NCI-H1417 treated with DMSO at 0.1 percent for 48 hours (cell line): ENCODE measurements at regions not wholly inside any gene's neighbourhood (a gene's known extent, or its start where the extent isn't known, plus 50 kb on each side); places are given as distances from the start of the nearest gene placed in this dataset.
"Not testable (repeated sequence)": the region's sequence is repeated elsewhere in the genome, so short reads cannot be mapped to it uniquely, and the experiment has no call there.

Experiments
- DNase-seq: peaks from one replicate; lab custom pipeline; 2025; lab: John Stamatoyannopoulos, UW

DNA sequence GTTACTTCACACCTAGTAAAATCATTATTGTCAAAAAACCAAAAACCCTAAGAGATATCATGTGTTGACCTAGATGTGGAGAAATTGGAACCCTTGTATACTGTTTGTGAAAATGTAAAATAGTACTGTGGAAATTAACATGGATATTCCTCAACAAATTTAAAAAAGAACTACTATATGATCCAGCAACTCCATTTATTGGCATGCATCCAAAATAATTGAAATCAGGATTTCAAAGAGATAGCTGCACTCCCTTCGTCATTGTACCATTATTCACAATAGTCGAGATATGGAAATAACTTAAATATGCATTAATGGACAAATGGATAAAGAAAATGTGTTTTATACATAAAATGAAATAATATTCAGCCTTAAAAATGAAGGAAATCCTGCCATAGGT lies 105.3 kb upstream of the ZC3H15 start:
- no peak for DNase-seq

DNA sequence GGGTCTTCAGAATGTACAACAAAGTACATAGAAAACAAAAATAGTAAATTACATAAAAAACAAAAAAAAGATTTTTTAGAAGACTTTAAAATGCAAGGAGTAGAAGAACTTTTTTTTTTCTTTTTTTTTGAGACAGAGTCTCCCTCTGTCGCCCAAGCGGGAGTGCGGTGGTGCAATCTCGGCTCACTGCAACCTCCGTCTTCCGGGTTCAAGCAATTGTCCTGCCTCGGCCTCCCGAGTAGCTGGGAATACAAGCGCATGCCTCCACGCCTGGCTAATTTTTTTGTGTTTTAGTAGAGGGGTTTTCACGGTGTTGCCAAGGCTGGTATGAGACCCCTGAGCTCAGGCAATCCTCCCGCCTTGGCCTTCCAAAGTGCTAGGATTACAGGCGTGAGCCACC lies 104.5 kb upstream of the ZC3H15 start:
- no peak for DNase-seq

DNA sequence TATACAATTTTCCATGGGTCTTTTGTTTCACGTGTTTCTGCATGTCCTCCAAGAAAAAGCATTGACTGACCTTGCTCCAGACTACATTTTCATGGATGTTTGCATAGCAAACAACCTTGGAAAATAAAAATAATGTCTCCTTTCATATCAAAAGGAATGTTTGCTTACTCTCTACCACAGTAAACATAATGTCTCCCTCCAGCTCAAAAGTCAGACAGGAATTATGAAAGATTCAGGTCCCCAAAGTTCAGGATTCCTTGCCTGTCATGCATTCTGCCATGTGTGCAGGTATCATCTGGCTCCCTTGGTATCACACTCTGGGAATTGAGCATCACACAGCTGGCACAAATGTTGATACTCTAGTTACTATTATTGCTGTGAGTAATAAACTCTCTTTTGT lies 103.1 kb upstream of the ZC3H15 start:
- DNase-seq, result no peak

DNA sequence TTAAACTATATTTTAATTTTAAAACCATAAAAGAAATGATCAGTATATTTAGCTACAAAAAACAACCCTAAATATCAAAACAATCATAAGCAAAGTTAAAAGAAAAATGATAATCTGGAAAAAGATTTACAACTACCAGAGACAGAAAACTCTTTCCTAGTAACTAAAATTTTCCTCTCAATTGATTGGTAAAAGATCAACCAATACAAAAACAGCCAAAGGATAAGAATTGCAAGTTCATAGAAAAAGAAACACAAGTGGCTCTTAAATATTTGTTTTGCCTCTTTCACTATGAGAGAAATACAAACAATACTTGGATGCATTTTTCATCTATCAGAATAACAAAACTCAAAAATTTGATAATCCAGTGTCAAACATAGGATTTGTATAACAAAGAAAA lies 101.8 kb upstream of the ZC3H15 start:
- no peak for DNase-seq

DNA sequence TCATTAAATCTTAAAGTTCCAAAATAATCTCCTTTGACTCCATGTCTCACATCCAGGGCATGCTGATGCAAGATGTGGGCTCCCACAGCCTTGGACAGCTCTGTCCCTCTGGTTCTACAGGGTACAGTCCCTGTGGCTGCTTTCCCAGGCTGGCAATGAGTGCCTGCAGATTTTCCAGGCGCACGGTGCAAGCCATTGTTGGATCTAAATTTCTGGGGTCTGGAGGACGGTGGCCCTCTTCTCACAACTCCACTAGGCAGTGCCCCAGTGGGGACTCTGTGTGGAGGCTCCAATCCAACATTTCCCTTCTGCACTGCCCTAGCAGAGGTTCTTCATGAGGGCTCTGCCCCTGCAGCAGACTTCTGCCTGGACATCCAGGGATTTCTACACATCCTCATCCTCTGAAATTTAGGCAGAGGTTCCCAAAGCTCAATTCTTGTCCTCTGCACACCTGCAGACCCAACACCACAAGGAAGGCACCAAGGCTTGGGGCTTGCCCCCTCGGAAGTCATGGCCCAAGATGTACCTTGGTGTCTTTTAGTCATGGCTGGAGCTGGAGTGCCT lies 100.3 kb upstream of the ZC3H15 start:
- not testable (repeated sequence) for DNase-seq

DNA sequence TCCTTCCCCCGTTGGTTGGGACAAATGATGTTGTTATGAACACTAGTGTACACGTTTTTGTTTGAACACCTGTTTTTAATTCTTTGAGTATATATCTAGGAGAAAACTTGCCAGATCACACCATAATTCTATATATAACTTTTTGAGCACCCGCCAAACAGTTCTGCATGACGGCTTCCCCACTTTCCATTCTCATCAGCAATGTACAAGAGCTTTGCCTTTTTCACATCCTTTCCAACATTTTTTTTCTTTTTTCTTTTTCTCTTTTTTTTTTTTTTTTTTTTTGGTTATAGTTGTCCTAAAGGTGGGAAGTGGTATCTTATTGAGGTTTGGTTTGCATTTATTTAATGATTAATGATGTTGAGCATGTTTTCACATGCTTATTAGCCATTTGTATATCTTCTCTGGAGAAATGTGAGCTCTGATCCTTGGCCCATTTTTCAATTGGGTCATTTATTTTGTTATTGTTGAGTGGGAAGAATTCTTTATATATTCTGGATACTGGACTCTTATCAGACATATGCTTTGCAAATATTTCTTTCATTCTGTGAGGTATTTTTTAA lies 86.9 kb upstream of the ZC3H15 start:
- DNase-seq, result no peak

DNA sequence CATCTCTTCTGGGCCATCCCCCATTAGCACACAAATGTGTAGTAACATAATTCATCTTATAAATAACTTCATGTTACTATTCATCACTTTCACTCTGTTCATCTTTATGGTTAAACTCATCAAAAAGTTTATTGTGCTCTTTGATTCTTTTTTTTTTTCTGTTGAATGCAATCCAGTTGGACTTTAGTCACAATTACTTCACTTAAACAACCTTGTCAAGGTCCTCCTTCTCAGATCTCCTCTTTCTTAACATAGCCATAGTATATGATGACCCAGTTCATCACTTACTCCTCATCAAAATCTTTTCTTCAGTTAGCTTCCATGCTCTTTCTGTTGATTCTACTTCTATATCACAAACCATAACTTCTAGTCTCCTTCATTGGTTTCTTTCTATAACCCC lies 80.2 kb upstream of the ZC3H15 start:
- no peak for DNase-seq

DNA sequence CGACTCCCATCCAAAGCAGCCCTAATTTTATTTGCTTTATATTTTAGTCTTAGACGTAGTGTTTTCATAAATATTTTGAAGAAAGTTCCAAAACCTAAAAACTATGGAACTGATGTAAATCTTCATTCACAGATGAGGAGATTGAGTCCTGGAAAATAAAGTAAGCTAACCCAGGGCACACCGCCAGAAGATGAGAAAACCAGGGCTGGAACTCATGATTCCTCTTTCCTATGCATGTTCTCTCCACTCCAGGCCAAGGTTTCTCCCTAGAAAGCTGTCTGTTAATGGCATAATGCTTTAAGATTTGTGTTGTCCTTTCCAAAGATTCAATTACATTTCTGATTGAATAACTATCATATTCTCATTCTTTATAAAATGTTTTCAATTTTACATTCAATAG lies 78.4 kb upstream of the ZC3H15 start:
- DNase-seq, result no peak

DNA sequence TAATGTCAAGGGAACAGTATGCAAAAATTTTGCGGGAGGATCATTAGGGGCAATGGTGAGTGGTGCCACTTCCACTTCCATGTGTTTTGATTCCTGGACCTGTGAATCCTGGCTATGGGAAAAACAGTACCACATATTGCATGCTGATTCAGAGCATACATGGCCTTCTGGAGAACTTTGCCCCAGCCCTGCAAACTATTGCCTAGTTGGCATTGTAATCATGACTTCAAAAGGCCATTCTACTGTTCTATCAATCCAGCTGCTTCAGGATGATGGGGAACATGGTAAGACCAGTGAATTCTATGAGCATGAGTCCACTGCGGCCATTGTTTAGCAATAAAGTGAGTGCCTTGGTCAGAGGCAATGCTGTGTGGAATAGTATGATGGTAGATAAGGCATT lies 75.3 kb upstream of the ZC3H15 start:
- DNase-seq, result no peak

DNA sequence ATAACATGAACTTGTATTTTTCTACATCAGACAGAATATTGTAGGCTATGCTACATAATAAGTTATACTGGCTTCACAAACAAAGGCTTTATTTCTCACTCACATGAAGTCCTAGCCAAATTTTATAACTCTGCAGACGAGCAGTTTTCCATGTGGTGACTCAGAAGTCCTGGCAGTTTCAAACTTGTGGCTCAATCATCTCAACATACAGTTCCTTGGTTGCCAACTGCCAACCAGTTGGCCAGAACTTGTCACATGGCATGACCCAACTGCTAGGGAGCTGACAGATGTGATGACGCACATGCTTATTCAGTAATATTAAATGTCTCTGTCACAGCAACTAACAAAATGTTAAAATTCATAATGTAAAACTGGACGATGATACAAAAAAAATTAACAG lies 63.8 kb upstream of the ZC3H15 start:
- DNase-seq, result no peak

DNA sequence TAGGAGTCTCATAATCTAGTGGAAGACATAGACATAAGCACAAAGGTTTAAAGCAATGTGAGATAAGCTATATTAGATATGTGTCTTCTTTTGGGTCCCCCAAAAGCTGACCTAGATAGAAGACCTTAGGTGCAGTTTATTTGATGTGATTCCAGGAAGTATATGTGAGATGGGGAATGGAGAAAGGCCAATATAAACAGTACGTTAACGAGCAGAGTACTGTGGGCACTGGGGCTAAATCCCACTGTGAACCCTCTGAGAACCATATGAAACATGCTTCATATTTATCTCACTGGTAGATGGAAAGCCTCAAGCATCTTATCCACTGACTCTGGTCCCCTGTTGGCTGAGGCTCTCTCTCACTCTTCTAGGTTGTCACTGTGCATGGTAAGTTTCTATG lies 62.6 kb upstream of the ZC3H15 start:
- no peak for DNase-seq

DNA sequence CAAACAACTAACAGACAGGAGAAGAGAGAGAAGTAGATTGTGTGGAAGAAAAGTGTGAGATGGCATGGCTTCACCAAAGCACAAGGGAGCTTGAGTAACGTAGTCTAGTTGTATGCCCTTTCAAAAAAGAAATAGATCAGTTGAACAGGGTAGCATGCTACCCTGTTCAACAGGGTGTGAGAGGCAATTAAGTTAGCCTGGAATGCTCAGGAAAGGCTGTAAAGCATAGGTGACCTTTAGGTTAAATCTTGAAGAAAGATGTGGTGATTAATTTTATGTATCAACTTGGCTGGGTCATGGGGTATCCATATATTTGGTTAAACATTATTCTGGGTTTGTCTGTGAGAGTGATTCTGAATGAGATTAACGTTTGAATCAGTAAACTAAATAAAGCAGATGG lies 61.8 kb upstream of the ZC3H15 start:
- DNase-seq, result no peak

DNA sequence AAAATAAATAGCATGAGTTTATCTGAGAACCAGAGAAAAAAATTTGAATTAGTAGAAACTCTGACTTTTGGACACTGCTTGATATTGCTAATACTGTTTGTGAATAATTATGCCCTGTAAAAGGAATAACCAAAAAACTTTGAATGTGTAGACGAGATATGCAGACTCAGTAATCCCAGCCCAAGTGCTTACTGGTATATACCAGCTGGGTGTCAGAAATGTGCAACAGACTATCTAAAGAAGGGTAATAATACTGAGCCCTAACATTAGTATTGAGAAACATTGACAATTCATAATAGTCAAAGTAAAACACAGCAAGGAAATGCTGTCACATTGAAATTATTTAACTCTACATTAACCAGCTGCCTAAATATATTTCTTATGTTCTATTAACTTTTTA lies 60.5 kb upstream of the ZC3H15 start:
- DNase-seq, result no peak

DNA sequence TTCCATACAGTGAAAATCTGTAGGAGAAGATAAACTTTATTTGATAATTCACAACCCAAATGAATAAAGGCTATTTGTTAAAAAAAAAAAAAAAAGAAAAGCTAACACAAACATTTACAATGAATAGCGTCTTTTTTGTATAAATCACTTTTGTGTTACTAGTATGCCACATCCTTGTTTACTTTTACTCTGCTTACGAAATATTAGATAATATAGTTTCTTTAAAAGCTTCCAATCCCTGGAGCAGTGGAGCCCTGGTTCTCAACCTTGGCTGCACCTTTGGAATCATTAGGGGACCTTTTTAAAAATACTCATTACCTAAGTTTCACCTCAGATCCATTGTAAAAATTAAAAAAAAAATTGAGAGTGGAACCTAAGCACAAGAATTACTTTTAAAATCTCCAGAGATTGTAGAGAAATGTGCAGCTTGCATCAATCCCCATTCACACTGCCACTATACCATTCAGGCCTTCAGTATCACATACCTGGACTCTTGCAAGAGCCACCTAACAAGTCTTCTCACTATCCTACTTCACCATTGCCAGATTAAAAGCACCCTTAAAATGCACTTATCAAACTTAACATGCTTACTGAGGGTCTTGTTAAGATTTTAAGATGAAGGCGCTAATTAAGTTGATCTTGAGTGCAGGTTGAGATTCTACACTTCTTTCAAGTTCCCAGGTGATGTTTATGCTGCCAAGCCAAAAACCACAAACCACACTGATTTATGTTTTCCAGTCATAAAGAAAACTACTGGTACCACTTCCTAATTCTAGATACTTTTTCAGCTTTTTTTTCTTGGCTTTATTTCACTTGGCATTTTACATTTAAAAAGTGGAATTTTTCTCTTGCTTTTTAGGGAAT lies 59.7 kb upstream of the ZC3H15 start:
- no peak for DNase-seq

DNA sequence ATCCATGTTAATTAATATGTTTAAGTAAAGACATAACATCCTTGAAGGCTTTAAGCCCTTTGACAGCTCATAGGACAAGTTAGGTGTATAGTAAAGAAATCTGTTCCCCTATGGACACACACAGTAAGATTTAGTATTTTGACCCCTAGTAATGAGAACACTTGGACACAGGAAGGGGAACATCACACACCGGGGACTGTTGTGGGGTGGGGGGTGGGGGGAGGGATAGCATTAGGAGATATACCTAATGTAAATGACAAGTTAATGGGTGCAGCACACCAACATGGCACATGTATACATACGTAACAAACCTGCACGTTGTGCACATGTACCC lies 59.1 kb upstream of the ZC3H15 start:
- DNase-seq, result not testable (repeated sequence)

DNA sequence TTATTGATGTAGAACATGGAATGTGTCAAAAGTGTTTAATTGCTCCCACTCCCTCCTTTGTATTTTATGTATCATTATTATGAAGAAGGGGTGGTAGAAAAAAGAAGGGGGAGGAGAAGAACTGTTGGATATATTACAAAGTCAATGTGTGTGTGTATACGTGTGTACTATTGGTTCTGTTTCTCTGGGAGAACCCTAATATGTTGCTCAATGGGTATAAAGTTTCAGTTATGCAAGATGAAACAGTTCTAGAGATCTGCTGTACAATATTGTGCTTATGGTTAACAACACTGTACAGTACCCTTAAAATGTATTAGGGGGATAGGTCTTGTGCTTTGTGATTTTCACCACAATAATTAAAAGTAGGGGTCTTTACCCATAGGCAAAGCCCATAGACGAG lies 58.1 kb upstream of the ZC3H15 start:
- no peak for DNase-seq

DNA sequence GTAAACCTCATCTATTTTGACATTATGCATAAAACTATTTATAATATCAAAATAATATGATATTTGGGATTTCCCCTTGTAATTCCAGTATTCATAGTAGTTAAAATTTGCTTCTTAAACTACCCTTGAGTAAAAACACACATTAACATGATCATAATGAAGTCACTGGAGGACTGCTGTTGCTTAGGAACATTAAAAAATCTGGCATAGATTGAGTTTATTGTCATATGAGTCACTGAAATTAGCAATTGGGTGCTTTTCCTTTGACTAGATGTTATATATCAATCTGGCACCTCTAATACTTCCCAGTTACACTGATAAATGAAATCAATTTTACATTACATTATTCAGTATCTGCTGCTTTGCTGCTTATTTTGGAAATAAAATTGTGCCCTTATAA lies 57.0 kb upstream of the ZC3H15 start:
- DNase-seq, result no peak

DNA sequence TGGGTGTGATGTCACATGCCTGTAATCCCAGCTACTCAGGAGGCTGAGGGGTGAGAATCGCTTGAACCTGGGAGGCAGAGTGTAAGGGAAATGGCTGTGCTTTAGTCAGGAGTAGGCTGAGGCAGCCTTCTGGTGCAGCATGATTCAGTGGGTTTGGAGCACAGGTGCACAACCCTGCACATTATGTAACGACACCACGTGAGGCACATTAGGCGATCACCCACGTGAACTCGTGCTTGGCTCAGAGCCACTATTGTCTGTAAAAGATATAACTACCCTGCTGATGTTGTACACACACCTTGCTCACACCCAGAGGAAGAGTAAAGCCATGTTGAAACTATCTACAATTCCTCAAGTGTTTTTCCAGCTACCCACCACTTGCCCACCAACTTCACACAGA lies 54.8 kb upstream of the ZC3H15 start:
- no peak for DNase-seq

DNA sequence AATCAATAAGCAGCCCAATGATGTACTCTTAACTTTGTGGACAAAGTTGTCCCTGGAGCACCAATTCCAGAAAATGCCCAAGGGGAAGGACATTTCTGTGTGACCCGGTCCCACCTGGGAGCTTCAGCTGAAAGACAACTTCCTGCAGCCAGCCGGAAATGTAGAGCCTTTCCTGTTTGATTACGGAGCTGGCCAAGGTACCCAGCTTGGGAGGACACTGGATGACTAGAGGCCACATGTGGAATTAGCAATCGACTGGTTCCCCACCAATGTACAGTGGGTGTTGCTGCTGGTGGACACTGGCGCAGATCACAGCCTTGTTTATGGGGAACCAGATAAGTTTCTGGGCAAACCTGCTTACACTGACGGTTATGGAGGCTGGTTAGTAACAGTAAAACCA lies 53.0 kb upstream of the ZC3H15 start:
- no peak for DNase-seq

DNA sequence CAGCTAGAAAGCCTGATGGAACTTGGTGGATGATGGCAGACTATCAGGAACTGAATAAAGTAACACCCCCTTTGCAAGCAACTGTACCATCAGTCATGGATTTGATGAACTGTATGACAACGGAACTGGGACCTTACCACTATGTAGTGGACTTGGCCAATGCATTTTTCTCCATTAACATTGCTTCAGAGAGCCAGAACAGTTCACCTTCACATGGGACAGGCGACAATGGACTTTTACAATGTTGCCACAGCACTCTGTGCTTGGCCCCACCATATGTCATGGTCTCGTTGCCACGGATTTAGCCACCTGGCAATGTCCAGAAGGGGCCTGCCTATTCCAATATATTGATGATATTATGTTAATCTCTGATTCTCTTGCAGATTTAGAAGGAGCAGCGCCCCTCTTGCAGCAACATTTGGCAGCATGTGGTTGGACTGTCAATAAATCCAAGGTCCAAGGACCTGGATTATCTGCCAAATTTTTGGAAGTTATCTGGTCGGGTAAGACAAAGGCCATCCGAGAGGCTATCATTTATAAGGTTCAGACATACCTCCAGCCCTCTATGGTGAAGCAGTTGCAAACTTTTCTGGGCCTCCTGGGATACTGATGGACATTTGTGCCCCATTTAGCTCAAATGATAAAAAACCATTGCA lies 52.2 kb upstream of the ZC3H15 start:
- no peak for DNase-seq
